Thyroid gland (tissue), 4 donors: ENCODE measurements at regions not wholly inside any gene's neighbourhood (a gene's known extent, or its start where the extent isn't known, plus 50 kb on each side); places are given as distances from the start of the nearest gene placed in this dataset.
"Not testable (repeated sequence)": the region's sequence is repeated elsewhere in the genome, so short reads cannot be mapped to it uniquely, and the experiment has no call there.

ENCODE experiments used
- DNase-seq, 2 donors: peaks; one replicate each; pipeline ENCODE4 v3.0.0-alpha.2; 2019
- H3K27ac ChIP-seq, 3 donors: fragments of 200-600 bp; sonication (generic); 1 replicate in 2 of 3; 2 replicates in 1 of 3; pipeline ENCODE4 v1.5.1; 2016 to 2019; ENCODE audit warnings: mild to moderate bottlenecking in 1 of 3, moderate library complexity in 1 of 3
- H3K27me3 ChIP-seq: fragments of 200-600 bp; sonication (generic); one replicate; pipeline ENCODE4 v1.5.1; 2019
- H3K36me3 ChIP-seq, 2 donors: fragments of 200-600 bp; sonication (generic); one replicate each; pipeline ENCODE4 v1.5.1; 2016 to 2019
- H3K4me1 ChIP-seq, 2 donors: fragments of 200-600 bp; sonication (generic); one replicate each; pipeline ENCODE4 v1.5.1; 2017 to 2019
- H3K4me3 ChIP-seq, 3 donors: fragments of 200-600 bp; sonication (generic); replicated peaks in 1 of 3; 1 replicate in 2 of 3; 2 replicates in 1 of 3; pipeline ENCODE4 v1.5.1; 2016; ENCODE audit warnings: mild to moderate bottlenecking in 1 of 3
- H3K9me3 ChIP-seq: fragments of 200-600 bp; sonication (generic); one replicate; pipeline ENCODE4 v1.5.1; 2017
- POLR2A ChIP-seq, 2 donors: fragments of 450-650 bp; IDR thresholded peaks; one replicate each; pipeline ENCODE4 v1.6.1; 2017; ENCODE audit warnings: antibody characterized with exemption in 2 of 2, mild to moderate bottlenecking in 2 of 2, moderate library complexity in 1 of 2
- WGBS, 2 donors: methylation state at CpG; one replicate each; pipeline ENCODE4 v1.1.5; 2017; 5-methylcytosine and 5-hydroxymethylcytosine counted together
- intact Hi-C: fragments of 100-400 bp; cut with DNase I; formaldehyde crosslinking; loops from one replicate; pipeline ENCODE4 v1.15.1; 2023
- TF ChIP-seq, protein P1 (sequence below), 6 experiments: fragments of 200-600 bp in 3 of 6; fragments of 450-650 bp in 3 of 6; sonication (generic) in 3 of 6; IDR thresholded peaks; one replicate each; pipeline ENCODE4 v1.5.1; 2016 to 2019; ENCODE audit warnings: antibody characterized with exemption in 6 of 6, mild to moderate bottlenecking in 2 of 6, inconsistent platforms in 1 of 6, moderate library complexity in 1 of 6

DNA sequence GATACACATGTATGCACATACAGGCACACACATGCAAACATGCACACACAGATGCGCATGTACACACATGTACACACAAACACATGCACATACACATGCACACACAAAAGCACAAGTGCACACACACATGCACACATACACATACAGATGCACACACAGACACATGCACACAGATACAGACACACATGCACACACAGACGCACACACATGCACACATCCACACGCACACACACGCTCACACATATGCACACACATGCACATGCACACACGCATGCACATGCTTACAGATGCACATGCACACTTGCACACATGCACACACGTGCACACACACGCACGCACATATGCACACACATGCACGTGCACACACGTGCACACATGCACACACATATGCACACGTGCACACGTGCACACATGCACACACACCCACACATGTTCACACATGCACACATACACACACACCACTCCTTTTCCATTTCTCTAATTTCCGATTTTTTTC lies 283.8 kb upstream of the FRG2C start:
- Histone ChIP-seq H3K9me3 (no peaks in the 10 kb centered on the region), H3K27me3 (no peaks in the 10 kb centered on the region), H3K36me3 (no peaks in the 10 kb centered on the region), H3K4me3 (no peak overlapping the region), H3K27ac (no peak overlapping the region), H3K4me1 (no peaks in the 10 kb centered on the region)
- no peak for DNase-seq
- intact Hi-C loops = no loop called here
- no peak for TF ChIP-seq POLR2A (IDR thresholded peaks at IDR 0.05)
- TF ChIP-seq, protein P1, sequence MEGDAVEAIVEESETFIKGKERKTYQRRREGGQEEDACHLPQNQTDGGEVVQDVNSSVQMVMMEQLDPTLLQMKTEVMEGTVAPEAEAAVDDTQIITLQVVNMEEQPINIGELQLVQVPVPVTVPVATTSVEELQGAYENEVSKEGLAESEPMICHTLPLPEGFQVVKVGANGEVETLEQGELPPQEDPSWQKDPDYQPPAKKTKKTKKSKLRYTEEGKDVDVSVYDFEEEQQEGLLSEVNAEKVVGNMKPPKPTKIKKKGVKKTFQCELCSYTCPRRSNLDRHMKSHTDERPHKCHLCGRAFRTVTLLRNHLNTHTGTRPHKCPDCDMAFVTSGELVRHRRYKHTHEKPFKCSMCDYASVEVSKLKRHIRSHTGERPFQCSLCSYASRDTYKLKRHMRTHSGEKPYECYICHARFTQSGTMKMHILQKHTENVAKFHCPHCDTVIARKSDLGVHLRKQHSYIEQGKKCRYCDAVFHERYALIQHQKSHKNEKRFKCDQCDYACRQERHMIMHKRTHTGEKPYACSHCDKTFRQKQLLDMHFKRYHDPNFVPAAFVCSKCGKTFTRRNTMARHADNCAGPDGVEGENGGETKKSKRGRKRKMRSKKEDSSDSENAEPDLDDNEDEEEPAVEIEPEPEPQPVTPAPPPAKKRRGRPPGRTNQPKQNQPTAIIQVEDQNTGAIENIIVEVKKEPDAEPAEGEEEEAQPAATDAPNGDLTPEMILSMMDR (IDR thresholded peaks at IDR 0.05) = no peak
- WGBS, 2 donors = 97 to 98% methylated on average over 13 of the region's 13 CpGs

- DNase-seq, H3K4me1 ChIP-seq, intact Hi-C loops, H3K36me3 ChIP-seq, H3K27ac ChIP-seq, H3K9me3 ChIP-seq, H3K27me3 ChIP-seq, H3K4me3 ChIP-seq: not testable (repeated sequence)
- WGBS, 2 donors = 91 to 92% methylated on average over 4 of the region's 4 CpGs
Observed at GRCh38 chr3:75384016-75384415, 280.1 kb upstream of the FRG2C start.

GRCh38 chr3:75388486-75389124 lies 275.5 kb upstream of the FRG2C start:
- H3K27ac ChIP-seq, DNase-seq, H3K9me3 ChIP-seq, H3K27me3 ChIP-seq, H3K4me1 ChIP-seq, intact Hi-C loops, H3K4me3 ChIP-seq, H3K36me3 ChIP-seq: not testable (repeated sequence)
- WGBS, 2 donors = 48 to 63% methylated on average over 5 of the region's 5 CpGs

DNA sequence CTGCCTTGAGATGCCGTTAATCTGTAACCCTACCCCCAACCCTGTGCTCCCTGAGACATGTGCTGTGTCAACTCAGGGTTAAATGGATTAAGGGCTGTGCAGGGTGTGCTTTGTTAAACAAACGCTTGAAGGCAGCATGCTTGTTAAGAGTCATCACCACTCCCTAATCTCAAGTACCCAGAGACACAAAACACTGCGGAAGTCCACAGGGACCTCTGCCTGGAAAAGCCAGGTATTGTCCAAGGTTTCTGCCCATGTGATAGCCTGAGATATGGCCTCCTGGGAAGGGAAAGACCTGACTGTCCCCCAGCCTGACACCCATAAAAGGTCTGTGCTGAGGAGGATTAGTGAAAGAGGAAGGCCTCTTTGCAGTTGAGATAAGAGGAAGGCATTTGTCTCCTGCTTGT lies 270.8 kb upstream of the FRG2C start:
- H3K36me3 ChIP-seq, intact Hi-C loops, H3K27ac ChIP-seq, H3K4me3 ChIP-seq, H3K27me3 ChIP-seq, H3K9me3 ChIP-seq: not testable (repeated sequence)
- peak in 1 of 2 donors; percentile 21 for DNase-seq
- peaks cover 0 to 10% of the 10 kb centered on the region in 2 donors for H3K4me1 ChIP-seq
- WGBS, 2 donors = 31 to 36% methylated on average over 3 of the region's 3 CpGs

GRCh38 chr3:75394102-75394501 lies 270.0 kb upstream of the FRG2C start:
- 86 to 94% methylated on average over 7 of the region's 7 CpGs for WGBS, 2 donors
- H3K9me3 ChIP-seq, H3K27ac ChIP-seq: not testable (repeated sequence)

GRCh38 chr3:75394562-75395360 lies 269.4 kb upstream of the FRG2C start:
- H3K4me1 ChIP-seq = peaks cover 0 to 10% of the 10 kb centered on the region in 2 donors
- H3K36me3 ChIP-seq, H3K27me3 ChIP-seq, intact Hi-C loops, H3K4me3 ChIP-seq, H3K9me3 ChIP-seq, H3K27ac ChIP-seq: not testable (repeated sequence)
- DNase-seq = peak; percentile 47 to 58
- WGBS, 2 donors = 82 to 86% methylated on average over 11 to 14 of the region's 15 CpGs

More at GRCh38 chr3:75394102-75394501, 270.0 kb upstream of the FRG2C start:
- H3K4me3 ChIP-seq, H3K36me3 ChIP-seq, DNase-seq, intact Hi-C loops, H3K27me3 ChIP-seq: not testable (repeated sequence)
- H3K4me1 ChIP-seq = peaks cover 0 to 10% of the 10 kb centered on the region in 2 donors

DNA sequence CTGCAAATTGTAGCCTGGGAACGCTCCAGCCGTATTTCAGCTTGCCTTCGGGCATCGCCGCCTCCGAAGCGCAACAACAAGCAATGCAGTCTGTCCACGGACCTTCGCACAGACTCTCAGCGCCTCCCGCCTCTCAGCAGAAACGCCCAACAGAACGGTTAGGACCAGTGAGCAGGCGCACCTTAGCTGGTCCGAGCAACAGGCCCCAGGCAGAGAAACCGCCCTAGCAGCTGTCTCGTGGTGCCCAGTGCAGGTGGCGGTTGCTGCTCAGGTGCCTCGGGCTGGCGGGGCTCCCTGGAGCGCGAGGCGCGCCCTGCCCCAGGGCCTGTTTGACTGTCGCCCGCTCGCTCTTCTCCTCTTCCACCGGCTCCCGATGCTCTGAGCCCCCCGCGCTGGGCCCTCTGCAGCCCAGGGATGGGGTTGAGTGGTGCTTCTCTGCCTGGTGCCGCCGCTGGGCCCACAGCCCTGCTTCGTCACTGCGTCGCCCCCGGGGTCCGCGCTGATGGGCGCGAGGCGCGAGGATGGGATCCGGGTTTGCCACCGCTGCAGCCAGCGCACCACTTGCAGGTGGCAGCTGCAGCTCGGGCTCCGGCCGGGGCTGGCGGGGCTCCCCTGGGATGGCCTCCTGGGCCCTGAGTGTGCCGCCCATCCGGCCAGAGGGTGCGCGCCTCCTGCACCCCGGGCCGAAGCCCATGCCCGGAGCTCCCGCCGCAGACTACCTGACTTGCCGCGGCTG lies 268.4 kb upstream of the FRG2C start:
- no peak overlapping the region for H3K4me3 ChIP-seq
- 55 to 74% methylated on average over 26 to 39 of the region's 61 CpGs for WGBS, 2 donors
- no peak overlapping the region for H3K27ac ChIP-seq
- DNase-seq = peak; percentile 24 to 28
- no peaks in the 10 kb centered on the region for H3K27me3 ChIP-seq
- no peaks in the 10 kb centered on the region for H3K36me3 ChIP-seq
- intact Hi-C loops = no loop called here
- H3K9me3 ChIP-seq = no peaks in the 10 kb centered on the region
- no peak for TF ChIP-seq POLR2A (IDR thresholded peaks at IDR 0.05)
- TF ChIP-seq, protein P1 (IDR thresholded peaks at IDR 0.05) = no peak
- peaks cover 0 to 10% of the 10 kb centered on the region in 2 donors for H3K4me1 ChIP-seq
